Keratinocyte (primary cell): ENCODE measurements at regions not wholly inside any gene's neighbourhood (a gene's known extent, or its start where the extent isn't known, plus 50 kb on each side); places are given as distances from the start of the nearest gene placed in this dataset.
A peak's percentile ranks its signal among the peaks of the same experiment; 100 is the strongest.

ENCODE experiments used
- DNase-seq: peaks from one replicate; pipeline ENCODE4 v3.0.0-alpha.2; 2011; ENCODE audit warnings: low read depth, missing footprints, low spot score
- FAIRE-seq: peaks from 2 replicates; lab custom pipeline; 2011; peaks lifted over from hg19 to GRCh38; lab: Jason Lieb, UNC
- H2AFZ ChIP-seq: 2 replicates; pipeline ENCODE4 v1.6.0; 2012; ENCODE audit warnings: low read length, control low read depth, inconsistent platforms; ENCODE audit not compliant: control insufficient read depth
- H3K27ac ChIP-seq: 2 replicates; pipeline ENCODE4 v1.5.1; 2011; ENCODE audit warnings: low read length; ENCODE audit not compliant: control insufficient read depth, insufficient read depth
- H3K27me3 ChIP-seq: 3 replicates; pipeline ENCODE4 v1.6.0; 2011; ENCODE audit warnings: low read length; ENCODE audit not compliant: control insufficient read depth, insufficient read depth; ENCODE audit errors: extremely low read depth
- H3K36me3 ChIP-seq, 2 experiments: 2 replicates in 1 of 2; 3 replicates in 1 of 2; pipeline ENCODE4 v1.5.1; 2011; ENCODE audit warnings: low read length in 2 of 2, mild to moderate bottlenecking in 1 of 2; ENCODE audit not compliant: control insufficient read depth in 2 of 2, insufficient read depth in 2 of 2; ENCODE audit errors: extremely low read depth in 1 of 2
- H3K4me1 ChIP-seq: 3 replicates; pipeline ENCODE4 v1.5.1; 2011; ENCODE audit warnings: low read length; ENCODE audit not compliant: control insufficient read depth, insufficient read depth; ENCODE audit errors: extremely low read depth
- H3K4me2 ChIP-seq: 3 replicates; pipeline ENCODE4 v1.6.0; 2011; ENCODE audit warnings: low read depth, low read length; ENCODE audit not compliant: control insufficient read depth, insufficient read depth; ENCODE audit errors: extremely low read depth
- H3K4me3 ChIP-seq, 3 experiments: fragments of 200-600 bp in 1 of 3; sonication (generic) in 1 of 3; 2 replicates in 2 of 3; 3 replicates in 1 of 3; pipeline ENCODE4 v1.5.1; 2011 to 2016; ENCODE audit warnings: low read length in 3 of 3, mild to moderate bottlenecking in 3 of 3, control low read depth in 2 of 3, inconsistent platforms in 1 of 3, low read depth in 1 of 3, mixed read lengths in 1 of 3, mixed run types in 1 of 3, moderate library complexity in 1 of 3; ENCODE audit not compliant: control insufficient read depth in 2 of 3, insufficient read depth in 2 of 3; ENCODE audit errors: extremely low read depth in 1 of 3
- H3K79me2 ChIP-seq: 2 replicates; pipeline ENCODE4 v1.6.0; 2012; ENCODE audit warnings: low read length; ENCODE audit not compliant: control insufficient read depth, insufficient read depth
- H3K9ac ChIP-seq: 3 replicates; pipeline ENCODE4 v1.6.0; 2011; ENCODE audit warnings: low read length; ENCODE audit not compliant: control insufficient read depth, insufficient read depth; ENCODE audit errors: extremely low read depth
- H3K9me1 ChIP-seq: 3 replicates; pipeline ENCODE4 v1.6.0; 2011; ENCODE audit warnings: low read length; ENCODE audit not compliant: control insufficient read depth, insufficient read depth; ENCODE audit errors: extremely low read depth
- H3K9me3 ChIP-seq: 2 replicates; pipeline ENCODE4 v1.5.1; 2012; ENCODE audit warnings: low read depth, low read length; ENCODE audit not compliant: control insufficient read depth
- H4K20me1 ChIP-seq: 3 replicates; pipeline ENCODE4 v1.6.0; 2011; ENCODE audit warnings: low read length; ENCODE audit not compliant: control insufficient read depth, insufficient read depth; ENCODE audit errors: extremely low read depth
- CTCF ChIP-seq, 3 experiments: IDR thresholded peaks in 1 of 3; conservative IDR thresholded peaks in 1 of 3; optimal IDR thresholded peaks in 1 of 3; 2 replicates in 2 of 3; 3 replicates in 1 of 3; pipeline versions ENCODE3 to v1.5.1; 2011; ENCODE audit warnings: low read length in 3 of 3, mild to moderate bottlenecking in 3 of 3, moderate library complexity in 2 of 3, control low read depth in 1 of 3, inconsistent platforms in 1 of 3; ENCODE audit not compliant: insufficient read depth in 2 of 3; ENCODE audit errors: extremely low read depth in 1 of 3
- EZH2 ChIP-seq: IDR thresholded peaks from one replicate; pipeline ENCODE4 v1.6.1; 2012; ENCODE audit warnings: inconsistent platforms, mild to moderate bottlenecking, low read length, moderate library complexity
- dilution Hi-C: fragments of 300-500 bp; cut with MboI; formaldehyde crosslinking; loops from one replicate; pipeline ENCODE4 v1.7.0; 2020; ENCODE audit warnings: low sequenced_read_pairs; ENCODE audit not compliant: extremely low pct_ligation_motif_present

- Histone ChIP-seq H3K79me2 (no peaks in the 10 kb centered on the region), H3K4me2 (no peak overlapping the region), H3K9me3 (no peaks in the 10 kb centered on the region), H3K9me1 (no peaks in the 10 kb centered on the region), H3K4me1 (peaks cover 12% of the 10 kb centered on the region), H4K20me1 (no peaks in the 10 kb centered on the region), H2AFZ (no peak overlapping the region), H3K9ac (no peak overlapping the region), H3K27ac (no peak overlapping the region), H3K27me3 (no peaks in the 10 kb centered on the region), H3K36me3 (no peaks in the 10 kb centered on the region), H3K4me3 (no peak overlapping the region)
- no peak for TF ChIP-seq EZH2
- TF ChIP-seq CTCF (optimal IDR thresholded peaks at IDR 0.05 in 1 of 3, IDR thresholded peaks at IDR 0.05 in 1 of 3, conservative IDR thresholded peaks at IDR 0.05 in 1 of 3; ENCODE audit: extremely low read depth in 1 of 3, insufficient read depth in 2 of 3, low read length in 3 of 3) = no peak
- dilution Hi-C loops = no loop called here
- DNase-seq (no peak), FAIRE-seq (no peak)
These were observed 411.0 kb upstream of the CDH11 start for GRCh38 chr16:65532846-65533245.

- H3K4me3 ChIP-seq = no peak overlapping the region
- DNase-seq = no peak
These were observed 410.4 kb upstream of the CDH11 start for GRCh38 chr16:65532258-65532657.

More at GRCh38 chr16:65532258-65532657, 410.4 kb upstream of the CDH11 start:
- peak overlapping the region; percentile 27 for H2AFZ ChIP-seq
- H4K20me1 ChIP-seq = no peaks in the 10 kb centered on the region
- FAIRE-seq = no peak
- H3K27ac ChIP-seq = no peak overlapping the region
- H3K4me2 ChIP-seq = peak overlapping the region; percentile 55
- TF ChIP-seq CTCF (optimal IDR thresholded peaks at IDR 0.05 in 1 of 3, IDR thresholded peaks at IDR 0.05 in 1 of 3, conservative IDR thresholded peaks at IDR 0.05 in 1 of 3; ENCODE audit: extremely low read depth in 1 of 3, insufficient read depth in 2 of 3, low read length in 3 of 3) (no peak), EZH2 (no peak)
- H3K9me1 ChIP-seq = no peaks in the 10 kb centered on the region
- H3K9me3 ChIP-seq = no peaks in the 10 kb centered on the region
- no peaks in the 10 kb centered on the region for H3K27me3 ChIP-seq
- dilution Hi-C loops = no loop called here
- H3K79me2 ChIP-seq = no peaks in the 10 kb centered on the region
- H3K9ac ChIP-seq = no peak overlapping the region
- peaks cover 12% of the 10 kb centered on the region for H3K4me1 ChIP-seq
- H3K36me3 ChIP-seq = no peaks in the 10 kb centered on the region
